ENCODE measurements at regions not wholly inside any gene's neighbourhood (a gene's known extent, or its start where the extent isn't known, plus 50 kb on each side); places are given as distances from the start of the nearest gene placed in this dataset.

DNA sequence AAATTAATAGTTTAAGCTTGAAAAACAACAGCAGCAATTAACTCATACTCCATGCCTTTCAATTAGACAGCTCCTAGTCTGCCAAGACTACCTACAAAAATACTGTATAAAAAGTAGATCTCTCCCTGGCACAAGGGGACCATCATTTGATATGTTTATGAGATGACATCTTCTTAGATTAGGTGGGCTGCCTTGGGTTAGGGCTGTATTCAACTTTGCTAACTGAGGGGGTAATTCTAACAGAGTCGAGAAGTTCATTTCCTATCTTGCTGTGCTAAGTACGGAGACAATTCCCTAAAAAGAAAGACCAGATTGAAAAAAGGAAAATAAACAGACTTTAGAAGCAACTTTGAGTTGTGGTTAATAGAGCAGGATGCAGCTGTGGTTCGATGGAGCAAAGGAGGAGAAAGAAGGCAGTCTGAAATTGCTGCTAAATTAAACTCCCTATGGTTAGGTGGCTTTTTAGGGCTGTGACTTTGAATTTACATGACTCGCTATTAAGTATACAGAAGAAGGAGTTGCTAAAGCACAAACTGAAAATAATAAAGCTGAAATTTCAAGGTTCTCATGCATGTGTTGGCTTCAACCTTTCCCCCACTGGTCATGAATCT, 75.4 kb downstream of the CDC7 start:
- no peak for DNase-seq (ENCODE audit: low read depth)

DNA sequence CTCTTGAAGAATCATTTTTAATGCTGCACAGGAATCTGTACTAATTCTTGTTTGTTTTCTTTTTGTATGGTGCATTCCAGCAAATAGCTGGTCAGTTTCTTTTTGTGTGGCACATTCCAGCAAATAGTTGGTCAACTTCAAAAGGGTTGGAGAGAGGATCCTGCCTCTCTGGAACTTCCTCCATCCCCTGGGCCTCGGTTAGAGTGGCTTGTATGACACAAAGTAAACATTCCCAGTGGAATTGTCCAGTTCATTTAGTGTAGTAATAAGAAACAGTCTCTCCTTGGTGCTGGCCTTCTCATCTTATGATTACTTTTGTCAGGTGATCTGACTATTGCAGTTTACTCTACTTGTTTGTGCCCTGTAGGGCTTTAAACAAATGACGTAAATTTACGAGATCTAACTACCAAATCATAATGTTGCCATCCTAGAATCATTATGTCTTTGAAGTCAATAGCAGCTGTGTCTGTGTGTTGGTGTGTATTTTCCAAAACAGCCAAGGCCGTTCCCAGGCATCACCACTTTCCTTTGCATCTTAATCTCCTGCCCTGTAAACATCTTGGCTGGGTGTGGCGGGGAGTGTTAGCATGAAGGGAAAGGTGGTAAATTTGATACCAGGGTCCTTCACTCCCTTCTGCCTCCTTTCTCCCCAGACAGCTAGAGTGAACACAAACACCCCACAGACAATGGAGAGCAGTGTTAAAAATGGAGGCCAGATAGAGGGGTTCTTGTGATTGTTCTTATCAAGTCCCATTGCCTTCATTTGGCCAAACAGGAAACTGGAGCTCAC, 77.9 kb downstream of the CDC7 start:
- DNase-seq (ENCODE audit: low read depth) = peak; percentile 77

DNA sequence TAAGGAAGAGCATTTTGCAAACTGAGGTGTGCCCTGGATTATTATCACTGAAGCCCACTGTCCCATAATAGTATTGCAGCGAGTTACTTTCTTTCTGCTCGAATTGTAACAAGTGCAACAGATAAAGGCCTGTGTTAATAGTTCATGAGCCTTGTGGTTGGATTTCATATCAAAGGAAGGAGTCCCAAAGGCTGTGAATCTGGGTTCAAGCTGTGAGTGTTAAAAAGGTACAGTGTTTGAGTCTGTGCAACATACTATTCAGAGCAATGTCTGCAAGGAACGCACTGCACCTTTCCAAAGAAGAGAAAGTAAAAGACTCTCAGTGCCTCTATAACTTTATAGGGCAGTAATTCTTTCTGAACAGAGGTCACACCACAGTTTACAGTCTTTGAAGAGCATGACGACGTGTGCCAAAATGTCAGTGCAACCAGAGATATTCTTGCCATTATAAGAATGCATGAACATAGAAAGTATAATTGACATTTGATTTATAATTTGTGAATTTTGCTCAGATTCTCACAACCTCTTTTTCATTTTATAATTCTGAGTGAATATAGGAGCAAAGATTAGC, 79.1 kb downstream of the CDC7 start:
- peak; percentile 46 for DNase-seq (ENCODE audit: low read depth)

DNA sequence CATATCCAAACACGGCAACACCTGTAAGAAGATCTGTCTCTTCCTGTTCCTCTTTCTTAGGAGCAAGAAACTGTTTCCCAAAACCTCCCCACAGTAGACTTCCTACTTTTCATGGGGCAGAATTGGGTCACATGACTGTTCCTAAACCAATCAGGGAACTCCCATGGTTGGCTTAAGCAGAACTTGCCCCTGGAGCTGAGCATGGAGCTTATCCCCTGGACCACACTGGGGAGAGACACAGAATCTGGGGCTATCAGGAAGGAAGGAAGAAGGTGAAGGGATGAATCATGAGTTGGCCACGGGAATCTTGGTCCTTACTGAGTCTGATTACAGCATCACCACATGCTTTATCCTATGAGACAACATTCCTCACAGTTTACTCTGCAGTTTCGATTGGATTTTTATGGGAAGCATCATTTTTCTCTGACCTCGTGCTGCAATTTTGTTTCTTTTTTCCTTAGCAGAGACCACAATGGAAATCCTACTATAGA, 81.8 kb downstream of the CDC7 start:
- peak; percentile 99 for DNase-seq (ENCODE audit: low read depth)

DNA sequence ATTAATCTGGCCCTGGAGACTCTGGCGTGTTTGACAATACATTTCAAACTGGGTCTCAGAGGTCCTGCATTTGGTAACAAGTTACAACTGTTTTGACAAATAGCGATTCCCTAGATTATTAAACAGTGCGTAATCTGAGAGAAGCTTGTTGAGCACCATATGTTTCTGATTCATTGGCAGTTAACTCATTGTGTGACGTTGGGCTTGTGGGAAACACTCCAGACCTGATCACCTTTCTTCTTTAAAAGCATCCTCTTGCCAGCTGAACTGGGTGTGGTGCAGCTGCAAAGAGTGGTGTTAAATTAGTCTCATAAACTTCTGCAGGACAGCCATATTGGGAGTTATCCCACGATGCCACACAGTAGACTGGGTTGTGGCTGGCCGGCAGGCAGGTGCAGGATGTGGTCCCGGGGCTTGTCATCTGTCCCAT, 82.7 kb downstream of the CDC7 start:
- peak; percentile 93 for DNase-seq (ENCODE audit: low read depth)

DNA sequence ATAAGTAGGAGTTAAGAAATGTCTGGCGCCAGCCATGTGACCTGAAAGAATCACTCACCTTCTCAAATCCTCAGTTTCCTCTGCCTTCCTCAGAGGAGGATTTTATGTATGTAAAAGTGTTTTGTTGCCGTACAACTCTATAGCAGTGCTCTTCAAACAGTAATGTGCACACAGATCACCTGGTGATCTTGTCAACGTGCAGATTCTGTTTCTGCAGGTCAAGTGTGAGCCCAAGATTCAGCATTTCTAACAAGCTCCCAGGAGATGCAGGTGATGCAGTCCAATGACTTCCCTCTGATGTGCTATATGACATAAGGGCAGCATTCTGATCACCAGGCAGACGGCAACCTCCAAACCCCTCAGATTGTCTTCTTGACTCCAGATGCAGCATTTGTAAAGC, 83.7 kb downstream of the CDC7 start:
- no peak for DNase-seq (ENCODE audit: low read depth)

DNA sequence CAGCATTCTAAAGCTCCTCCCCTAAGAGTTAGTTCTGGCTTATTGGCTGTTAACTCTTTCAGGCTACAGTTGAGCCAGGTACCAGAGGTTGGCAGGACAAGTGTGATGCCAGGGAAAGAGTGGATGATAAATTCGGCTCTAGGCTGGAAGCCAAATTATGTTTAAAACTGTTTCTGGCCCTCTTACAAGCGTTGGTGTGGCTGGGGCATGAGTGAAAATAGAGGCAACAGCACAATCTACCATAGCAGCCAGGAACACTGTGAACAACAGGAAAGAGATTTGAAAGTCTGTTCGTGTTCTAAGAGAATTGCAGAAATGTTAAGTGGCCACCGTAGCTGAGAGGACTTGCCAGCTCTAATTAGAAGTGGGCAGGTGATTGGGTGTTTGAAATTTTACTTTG, 84.2 kb downstream of the CDC7 start:
- DNase-seq (ENCODE audit: low read depth) = no peak

DNA sequence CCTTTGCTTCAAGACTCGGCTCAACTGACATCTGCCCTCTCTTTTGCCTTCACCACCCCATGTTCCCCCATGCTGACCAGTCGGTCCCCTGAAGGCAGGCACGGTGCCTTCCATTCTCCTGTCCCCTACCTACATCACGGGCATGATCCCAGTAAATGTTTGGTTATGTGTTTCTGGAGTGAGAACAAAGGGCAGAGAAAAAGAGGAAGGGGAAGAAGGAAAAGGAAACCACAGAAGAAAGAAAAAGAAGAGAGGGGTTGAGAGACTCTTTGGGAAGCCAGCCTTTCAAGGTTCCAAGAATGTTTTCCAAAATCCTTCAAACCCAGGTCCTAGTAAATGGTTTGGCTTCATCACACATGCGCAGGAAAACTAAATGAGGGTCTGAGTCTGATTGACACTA, 84.9 kb downstream of the CDC7 start:
- DNase-seq (ENCODE audit: low read depth) = no peak

DNA sequence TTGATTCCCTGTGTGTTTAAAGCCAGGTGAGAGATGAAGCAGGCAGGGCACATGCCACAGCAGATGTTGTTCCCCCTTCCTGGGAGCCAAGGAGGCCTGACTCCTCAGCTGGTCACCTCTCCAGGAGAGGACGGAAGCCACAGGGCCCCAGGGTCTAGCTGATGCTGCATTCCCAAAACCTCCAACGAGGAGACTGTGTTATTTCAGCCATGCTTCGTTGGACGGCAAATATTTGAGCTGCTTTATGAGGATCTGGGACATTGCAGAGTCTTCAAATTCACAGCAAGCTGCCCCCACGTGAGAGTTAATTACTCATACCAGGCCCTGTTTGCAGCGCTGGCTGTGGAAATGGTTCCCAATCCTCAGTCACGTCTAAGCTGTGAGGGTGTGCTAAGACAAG, 85.3 kb downstream of the CDC7 start:
- peak; percentile 35 for DNase-seq (ENCODE audit: low read depth)

DNA sequence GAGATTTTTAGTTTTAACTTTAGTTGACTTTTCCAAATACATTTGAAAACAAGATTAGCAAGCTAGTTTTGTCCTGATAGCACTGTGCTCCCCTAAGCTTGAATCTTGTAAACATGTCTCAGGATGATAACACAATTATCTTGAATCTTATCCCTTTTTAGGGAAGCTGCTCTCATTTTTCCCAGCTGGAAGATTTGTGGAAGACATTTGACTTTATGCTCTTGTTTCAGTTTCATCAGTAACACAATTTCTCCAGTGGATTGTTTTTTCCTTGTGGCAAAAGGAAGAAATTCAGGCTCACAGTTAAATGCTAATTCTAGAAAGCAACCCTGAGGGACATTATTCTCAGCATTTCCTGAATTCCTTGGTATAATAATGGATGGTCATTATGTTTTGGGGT, 88.8 kb downstream of the CDC7 start:
- no peak for DNase-seq (ENCODE audit: low read depth)

DNA sequence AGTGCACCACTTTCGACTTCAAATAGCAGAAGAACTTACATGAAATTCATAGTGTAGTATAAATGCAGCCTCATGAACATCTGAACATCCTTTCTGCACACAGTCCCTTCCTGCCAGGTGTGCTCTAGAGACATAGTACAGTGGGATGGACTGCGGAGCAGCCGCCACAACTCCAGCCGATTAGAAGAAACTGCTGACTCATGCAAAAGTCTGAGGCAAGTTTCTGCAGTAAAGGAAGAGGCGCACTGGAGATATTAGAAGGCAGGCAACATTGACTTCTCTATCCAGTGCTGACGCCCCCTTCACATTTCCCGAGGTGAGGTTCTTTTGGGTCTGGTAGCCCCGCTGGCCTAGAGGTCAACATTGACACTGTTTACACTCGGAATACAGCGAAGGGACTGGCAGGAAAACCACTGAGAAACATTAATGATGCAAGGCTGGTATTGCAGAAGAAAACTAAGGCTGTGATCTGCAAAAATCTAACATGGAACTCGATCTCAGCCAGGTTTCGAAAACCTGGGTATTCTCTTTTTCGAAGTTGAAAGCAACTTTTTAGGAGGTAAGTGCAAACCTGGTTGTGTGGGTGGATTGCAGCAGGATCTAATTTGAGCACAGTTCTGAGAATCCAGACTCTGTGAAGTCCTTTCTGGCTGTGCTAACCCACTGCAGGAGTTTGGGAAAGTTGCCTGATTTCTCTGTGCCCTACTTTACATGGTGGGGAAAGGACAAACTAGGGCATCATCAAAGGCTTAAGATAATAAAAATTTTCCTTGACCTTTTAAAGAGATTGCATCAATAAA, 90.7 kb downstream of the CDC7 start:
- no peak for DNase-seq (ENCODE audit: low read depth)

DNA sequence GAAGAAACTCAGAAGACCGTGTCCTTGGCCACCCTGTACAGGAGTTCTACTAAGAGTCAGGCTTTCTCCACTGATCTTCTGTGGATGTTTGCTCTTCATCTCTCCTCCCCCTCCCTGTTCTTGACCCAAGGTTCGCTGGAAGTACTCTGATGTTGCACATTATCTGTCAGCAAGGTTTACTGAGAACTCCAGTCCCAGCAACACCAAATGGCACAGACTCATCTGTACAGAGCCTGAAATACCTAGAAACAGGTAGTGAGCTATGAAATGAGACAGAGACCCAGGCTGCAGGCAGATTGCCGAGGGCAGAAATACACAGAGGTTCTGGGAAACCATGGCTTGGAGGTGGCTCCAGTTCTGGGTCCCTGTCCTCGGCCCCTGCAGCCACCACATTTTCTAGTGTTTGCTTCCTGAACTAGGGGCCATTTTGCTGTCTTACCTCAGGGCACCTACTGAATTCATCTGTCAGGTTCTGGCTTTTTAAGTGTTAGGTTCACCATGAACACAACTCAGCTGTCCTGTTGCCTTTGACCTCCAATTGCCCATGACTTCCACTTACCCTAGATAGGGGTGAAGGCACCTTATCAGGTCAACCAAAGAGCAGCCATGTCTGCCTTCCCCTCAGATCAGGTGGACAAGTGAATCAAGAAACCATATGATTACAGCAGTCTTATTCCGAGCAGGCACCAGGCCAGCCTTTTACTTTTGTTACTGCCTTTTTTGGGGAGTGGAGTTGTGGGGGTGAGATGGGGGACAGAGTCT, 92.2 kb downstream of the CDC7 start:
- no peak for DNase-seq (ENCODE audit: low read depth)

DNA sequence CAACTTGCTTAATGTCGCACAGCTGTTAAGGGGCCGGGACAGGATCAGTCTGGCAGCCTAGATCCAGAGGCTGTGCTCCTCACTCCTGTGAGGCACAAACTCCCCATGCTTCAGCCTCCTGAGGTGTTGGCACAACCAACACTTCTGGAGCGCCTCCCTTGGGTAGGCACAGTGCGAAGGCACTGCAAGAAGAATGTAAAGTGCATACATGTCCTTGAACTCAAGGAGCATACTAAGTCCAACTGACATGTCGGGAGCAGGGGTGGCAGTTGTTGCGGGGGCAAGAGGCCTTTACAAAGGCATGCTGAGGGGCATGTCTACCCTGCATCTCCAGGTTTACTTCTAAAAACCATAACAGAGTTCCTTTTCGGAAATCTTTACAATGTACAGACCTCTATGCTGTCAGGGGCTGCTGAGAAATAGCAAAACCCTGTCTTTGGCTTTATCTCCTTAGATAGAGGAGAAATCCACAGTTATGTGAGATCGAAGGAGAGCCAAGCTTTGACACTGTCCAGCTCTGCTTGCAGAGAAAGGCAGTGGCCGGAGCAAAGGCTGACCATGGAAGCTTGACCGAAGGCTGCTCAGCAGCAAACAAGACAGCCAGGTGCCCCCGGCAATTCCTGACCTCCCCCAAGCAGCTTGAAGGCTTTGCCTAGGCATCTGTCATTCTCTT, 93.9 kb downstream of the CDC7 start:
- no peak for DNase-seq (ENCODE audit: low read depth)

DNA sequence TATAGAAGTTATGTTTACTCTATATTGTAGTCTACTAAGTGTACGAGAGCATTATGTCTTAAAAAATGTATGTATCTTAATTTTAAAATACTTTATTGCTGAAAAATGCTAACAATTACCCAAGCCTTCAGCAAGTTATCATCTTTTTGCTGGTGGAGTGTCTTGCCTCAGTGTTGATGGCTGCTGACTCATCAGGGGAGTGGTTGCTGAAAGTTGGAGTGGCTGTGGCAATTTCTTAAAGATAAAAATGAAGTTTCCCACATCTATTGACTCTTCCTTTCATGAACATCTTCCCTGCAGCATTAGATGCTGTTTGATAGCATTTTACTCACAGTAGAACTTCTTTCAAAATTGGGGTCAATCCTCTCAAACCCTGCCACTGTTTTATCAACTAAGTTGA, 95.8 kb downstream of the CDC7 start:
- peak; percentile 60 for DNase-seq (ENCODE audit: low read depth)

DNA sequence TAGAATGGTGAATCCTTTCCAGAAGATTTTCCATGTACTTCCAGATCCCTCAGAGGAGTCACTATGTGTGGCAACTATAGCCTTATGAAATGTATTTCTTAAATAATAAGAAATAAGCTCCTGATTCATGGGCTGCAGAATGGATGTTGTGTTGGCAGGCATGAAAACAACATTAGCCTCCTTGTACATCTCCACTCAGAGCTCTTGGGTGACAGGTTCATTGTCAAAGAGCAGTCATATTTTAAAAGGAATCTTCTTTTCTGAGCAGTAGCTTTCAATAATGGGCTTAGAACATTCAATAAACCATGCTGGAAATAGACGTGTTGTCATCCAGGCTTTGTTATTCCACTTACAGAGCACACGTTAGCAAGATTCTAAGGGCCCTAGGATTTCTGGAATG, 96.6 kb downstream of the CDC7 start:
- no peak for DNase-seq (ENCODE audit: low read depth)

DNA sequence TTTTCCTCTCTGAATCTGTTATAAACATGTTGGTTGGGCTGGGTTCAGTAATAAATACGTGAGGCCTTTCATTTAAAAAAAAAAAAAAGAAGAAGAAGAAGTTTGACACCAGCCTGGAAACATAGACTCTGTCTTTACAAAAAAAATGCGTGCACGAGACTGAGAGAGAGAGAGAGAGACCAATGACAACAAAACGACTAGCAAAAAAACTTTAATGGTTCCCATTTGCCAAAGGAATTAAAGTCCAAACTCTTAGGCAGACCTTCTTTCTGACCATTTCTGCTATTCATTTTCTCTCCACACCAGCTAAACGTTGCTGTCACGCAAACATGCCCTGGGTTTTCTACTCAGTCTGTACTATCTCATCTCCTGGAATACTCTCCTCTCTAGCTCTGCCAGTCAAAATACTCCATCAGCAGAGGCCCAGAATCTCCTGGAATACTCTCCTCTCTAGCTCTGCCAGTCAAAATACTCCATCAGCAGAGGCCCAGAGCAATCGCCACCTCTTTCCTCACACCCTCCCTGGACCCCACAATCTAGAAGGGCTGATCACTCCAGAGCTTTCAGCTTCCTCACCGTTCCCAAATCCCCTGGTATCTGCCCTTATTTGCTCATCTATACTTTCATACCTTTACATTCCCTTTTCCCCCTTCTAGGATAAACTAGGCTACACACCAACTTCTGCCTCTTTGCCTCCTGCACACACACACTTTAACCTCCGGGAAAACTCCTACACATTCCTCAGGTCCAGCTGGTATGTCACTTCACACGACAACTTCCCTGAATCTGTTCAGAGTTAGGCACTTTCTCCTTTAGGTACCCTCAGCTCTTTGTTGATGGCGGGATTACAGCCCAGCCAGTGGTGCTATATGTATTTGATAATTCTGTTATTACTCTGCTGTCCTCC, 100.0 kb downstream of the CDC7 start:
- DNase-seq (ENCODE audit: low read depth) = no peak

DNA sequence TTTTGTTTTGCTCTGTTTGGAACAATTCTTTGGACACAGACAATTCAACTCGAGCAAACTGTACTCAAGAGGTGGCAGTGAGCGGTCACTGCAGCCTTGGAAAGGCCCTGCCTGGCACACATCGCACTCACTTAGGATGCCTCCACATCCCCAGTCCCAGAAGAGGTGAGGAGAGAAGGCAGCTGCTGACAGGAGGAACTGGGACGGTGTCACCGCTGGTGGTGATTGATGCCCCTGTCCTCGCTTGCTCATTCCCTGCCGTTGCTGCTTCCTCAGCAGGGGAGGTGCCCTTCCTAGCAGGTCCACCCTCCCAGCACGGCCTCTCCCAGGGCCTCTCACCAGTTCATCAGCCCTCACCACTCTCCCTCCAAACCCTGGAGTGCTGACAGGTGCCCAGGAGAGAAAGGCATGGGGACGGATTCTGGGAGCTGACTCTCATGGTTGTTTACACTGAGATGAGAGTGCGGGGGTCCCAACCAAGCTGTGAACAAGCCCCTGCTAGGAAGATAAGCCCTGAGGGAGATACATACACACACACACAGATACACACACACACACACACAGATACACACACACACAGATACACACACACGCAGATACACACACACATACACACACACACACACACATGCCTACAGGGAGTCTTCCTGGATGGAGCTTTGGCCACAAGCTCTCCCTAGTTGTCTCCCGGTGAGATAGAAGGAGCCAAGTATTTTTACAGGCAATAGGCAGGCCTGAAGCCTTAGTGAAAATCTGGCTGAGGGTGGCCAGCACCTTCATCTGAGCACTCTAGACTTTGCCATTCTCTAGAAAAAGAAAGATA, 101.1 kb downstream of the CDC7 start:
- no peak for DNase-seq (ENCODE audit: low read depth)

DNA sequence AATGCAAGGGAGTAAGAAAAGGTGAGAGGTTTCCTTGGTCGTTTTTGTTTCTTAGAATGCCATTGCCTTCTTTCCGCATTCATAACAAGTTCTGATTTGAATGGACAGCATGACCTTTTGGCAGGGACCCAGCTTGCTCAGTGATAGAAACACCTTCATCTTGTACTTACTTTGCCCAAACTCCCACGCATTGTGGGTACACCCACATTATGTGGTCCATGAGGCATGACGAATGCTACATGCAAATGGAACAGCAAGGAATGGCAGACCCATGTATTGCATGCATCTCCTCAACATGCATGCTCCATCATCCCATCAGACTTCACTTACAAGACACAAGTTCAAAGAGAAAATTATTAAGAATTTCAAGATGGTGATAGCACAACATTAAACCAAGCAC, 102.8 kb downstream of the CDC7 start:
- DNase-seq (ENCODE audit: low read depth) = no peak

DNA sequence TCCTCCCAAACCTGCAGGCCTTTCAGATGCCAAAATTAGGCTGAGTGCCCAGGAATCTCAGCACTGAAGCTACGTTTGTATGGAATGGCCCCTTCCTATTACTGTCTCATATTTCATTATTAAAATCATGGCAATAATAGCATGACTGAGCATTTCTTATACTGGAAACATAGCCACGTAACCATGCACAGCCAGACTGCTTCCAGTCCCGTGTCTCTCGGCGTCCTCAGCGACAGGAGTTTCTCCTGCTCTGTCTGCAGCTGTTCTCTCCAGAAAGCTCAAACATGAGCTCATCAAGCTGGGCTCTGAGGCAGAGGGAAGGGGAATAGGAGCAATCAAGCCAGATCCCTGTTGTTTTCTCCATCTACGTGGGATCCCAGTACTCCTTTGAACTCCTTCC, 104.0 kb downstream of the CDC7 start:
- no peak for DNase-seq (ENCODE audit: low read depth)
